HG03045 (cell line): ENCODE measurements at regions not wholly inside any gene's neighbourhood (a gene's known extent, or its start where the extent isn't known, plus 50 kb on each side); places are given as distances from the start of the nearest gene placed in this dataset.
"Not testable (repeated sequence)": the region's sequence is repeated elsewhere in the genome, so short reads cannot be mapped to it uniquely, and the experiment has no call there.

Source experiments
- ATAC-seq: cut with Tn5 transposase; IDR thresholded peaks from one replicate; pipeline ENCODE4 v1.9.1; 2021; ENCODE audit warnings: mild to moderate bottlenecking, moderate library complexity; ENCODE audit not compliant: unreplicated experiment

DNA sequence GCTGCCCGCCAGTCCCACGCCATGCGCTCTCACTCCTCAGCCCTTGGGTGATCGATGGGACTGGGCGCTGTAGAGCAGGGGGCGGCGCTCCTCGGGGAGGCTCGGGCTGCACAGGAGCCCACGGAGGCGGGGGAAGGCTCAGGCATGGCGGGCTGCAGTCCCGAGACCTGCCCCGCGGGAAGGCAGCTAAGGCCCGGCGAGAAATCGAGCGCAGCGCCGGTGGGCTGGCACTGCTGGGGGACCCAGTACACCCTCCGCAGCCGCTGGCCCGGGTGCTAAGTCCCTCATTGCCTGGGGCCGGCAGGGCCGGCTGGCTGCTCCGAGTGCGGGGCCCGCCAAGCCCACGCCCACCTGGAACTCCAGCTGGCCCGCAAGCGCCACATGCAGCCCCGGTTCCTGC, 102.2 kb upstream of the PDE10A start:
- not testable (repeated sequence) for ATAC-seq

DNA sequence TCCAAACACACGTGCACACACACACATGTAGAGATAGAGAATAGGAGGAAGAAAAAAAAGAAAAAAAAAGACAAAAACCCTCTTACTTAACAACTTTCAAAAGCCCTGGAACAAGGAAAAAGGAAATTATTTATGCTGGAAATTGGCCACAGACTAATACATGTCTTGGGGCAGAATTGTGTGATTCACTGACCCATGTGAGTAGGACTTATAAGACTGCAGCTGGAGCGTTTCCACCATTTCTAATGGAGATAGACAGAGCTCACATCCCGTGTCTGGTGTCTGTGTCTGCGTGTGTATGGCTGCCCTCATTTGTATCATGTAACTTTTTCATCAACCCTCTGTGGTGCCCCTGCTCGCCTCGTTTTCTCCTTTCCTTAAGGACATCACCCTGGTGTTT, 99.8 kb upstream of the PDE10A start:
- no peak for ATAC-seq

DNA sequence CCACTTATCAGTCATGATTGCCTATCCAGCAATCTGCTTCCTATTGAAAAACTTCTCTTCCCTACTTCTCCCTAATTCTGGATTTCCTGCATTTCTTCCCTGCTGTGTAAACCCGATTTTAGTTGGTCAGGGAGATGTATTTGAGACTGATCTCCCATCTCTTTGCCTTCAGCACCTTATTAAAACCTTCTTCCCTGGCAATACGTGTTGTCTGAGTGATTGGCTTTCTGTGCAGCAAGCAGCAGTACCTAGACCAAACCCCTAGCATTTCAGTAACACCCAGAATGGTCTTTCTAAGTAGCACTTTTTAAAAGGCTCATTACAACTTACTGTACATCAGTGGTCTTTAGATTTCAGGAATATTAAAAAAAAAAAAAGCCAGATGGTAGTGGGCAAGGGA, 99.1 kb upstream of the PDE10A start:
- no peak for ATAC-seq

DNA sequence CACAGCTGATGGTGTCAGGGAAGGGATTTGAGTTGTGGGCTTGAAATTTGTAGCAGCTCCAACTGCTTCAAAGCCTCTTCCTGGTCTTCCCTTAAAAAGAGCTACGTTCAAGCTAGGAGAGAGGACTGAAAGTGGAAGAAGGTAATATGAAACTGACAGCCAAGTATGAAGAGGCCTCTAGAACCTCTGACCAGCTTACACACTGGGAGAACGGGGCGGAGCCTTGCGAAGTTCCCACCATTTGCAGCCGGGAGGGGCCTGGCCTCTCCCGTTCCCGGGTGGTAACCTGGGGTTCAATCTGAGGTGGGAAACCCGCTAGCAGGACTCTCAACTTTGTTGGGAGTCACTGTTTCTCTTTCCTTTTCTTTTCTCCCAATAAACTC, 97.8 kb upstream of the PDE10A start:
- ATAC-seq = no peak

DNA sequence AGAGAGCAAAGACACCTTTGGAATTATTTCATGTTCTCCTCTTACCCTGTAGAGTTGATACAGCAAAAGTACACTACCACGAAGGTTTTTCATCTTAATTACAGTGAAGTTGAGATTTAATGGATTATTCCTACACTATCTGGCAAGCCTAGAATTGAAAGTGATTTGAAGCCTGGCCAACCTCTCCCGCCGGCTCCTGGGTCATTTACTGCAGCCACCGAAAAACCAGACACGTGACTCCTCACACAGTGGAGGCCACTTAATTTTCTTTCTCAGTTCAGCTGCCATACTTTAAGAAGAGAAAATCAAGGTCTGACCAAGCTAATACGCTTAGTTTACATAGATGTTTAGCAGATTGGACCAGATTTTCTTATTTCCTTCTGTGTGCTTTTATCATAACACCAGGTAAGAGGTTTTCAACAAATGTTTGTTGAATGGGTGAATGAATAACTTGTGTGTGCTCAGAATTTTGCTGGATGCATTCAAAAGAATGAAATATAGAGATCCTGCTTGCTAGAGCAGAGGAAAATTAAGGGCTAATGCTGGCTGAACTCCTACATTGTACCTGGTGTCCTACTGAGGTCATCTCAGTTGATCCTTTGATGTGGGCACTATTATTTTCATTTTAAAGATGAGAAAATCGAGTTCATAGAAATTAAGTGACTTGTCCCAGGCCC, 97.2 kb upstream of the PDE10A start:
- ATAC-seq = no peak

DNA sequence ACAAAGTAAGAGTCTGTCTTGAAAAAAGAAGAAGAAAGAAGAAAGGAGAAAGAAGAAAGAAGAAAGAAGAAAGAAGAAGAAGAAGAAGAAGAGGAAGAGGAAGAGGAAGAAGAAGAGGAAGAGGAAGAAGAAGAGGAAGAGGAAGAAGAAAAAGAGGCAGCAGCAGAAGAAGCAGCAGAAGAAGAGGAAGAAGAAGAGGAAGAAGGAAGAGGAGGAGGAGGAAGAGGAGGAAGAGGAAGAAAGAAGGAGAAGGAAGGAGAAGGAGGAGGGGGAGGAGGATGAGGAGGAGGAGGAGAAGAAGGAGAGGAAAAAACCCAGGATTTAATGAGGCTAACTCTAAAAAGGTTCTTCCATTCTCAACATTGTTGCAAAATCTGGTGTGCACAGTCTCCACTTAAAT, 95.4 kb upstream of the PDE10A start:
- ATAC-seq = no peak

DNA sequence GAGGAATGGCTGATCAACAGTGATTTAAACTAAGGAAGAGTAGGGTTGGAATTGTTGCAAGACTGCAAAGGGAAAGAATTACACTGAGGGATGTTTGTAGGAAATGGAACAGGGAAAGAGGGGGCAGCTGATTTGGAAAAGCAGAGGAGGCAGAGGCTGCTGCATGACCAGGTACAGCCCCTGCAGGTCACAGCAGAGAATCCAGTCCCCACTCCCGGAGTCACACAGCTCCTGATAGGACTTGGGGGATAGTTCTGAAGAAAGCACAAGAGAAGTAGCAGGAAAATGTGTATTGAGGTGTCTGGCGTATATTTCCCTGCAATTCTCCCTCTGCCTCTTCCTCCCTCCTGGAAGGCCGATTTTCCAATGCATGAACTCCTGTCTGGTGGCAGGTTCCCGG, 92.5 kb upstream of the PDE10A start:
- ATAC-seq = no peak

DNA sequence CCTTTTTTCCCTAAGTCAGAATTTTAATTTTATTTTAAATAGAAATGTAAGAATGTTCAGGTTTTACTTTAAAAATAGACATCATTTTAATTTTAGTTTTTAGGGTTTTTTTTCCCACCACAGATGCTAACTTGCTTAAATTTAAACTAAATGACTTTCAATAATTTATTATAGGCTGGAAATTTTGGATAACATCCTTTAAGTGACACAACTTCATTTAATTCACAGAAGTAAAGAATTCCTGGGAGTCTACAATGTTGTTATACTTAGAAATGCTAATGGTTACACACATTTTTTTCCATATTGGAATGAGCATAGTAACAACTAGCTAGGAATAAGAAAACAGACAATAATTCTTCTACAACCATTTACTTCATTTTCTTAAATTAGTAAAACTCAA, 90.5 kb upstream of the PDE10A start:
- ATAC-seq = no peak

DNA sequence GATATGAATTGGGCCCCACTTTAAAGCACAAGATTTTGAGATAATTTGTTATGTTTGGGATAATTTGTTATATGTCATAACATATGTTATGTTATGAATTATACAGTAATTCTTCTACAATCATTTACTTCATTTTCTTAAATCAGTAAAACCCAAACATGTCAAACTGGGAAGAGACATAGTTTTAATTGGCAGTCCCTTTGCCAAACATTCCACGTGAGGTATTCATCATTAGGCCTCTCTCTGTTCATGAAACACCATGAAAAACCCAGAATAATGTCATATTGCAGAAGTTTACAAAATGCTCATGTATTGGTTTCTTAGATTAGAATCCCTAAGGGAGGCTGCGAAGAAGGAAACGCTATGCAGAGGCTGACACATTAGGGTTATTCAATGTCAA, 89.4 kb upstream of the PDE10A start:
- ATAC-seq = no peak

DNA sequence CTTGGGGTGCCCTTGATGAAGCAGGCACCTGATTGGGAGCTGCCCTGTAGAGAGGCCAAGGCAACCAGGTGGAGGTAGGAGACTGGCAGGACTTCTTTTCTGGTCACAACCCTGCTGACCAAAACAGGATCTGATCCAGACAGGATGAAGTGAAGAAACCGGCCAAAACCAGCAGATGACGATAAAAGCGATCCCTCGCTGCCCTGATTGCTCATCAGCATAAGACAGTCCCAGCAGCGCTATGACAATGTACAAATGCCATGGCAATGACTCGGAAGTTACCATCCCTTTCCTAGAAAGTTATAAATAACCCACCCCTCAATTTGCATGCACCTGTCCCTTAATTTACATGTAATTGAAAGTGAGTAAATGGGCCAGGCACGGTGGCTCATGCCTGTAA, 88.4 kb upstream of the PDE10A start:
- no peak for ATAC-seq

DNA sequence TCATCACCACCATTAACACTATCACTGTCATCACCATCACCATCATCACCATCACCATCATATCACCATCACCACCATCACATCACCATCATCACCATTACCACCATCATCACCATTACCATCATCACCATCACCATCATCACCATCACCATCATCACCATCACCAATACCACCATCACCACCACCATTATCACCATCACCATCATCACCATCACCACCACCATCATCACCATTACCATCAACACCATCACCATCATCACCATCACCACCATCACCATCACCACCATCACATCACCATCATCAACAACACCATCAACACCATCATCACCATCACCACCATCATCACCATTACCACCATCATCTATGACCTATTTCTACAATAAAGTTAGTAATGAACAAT, 86.1 kb upstream of the PDE10A start:
- no peak for ATAC-seq

DNA sequence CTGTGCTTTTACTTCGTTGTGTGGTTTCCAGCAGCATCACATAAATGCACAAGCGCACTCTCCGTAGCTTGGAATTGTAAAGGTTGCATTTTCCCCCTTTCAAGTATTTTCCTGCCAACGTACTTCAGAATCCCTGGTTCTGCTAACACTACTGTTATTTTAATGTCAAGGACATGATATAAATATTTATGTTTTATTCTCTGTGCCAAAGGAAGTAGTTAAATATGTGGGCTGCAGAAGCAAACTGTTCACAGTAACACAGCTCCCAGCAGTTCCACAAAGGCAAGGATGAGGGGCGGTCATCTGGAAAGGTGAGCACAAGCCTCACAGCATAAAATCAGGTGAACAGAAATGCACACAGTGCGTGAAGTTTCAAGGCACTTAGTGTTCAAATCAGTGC, 85.3 kb upstream of the PDE10A start:
- no peak for ATAC-seq

DNA sequence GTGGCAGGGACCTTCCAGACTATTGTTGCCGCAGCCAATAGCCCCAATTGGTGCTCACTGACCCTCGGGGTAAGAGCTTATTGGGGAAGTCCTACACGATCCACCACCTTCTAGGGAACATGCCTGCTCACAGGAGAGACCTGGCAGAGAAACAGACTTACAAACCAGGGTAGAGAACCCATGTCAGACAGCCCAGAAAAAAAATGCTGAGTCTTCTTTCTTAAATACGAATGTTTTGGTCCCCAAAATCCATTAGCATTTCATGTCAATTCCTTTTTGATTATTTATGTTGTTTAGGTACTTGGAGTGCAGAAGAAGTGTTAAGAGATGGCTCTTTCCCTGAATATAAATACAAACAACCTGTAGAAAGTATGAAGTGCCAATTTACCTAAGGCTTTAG, 84.9 kb upstream of the PDE10A start:
- no peak for ATAC-seq

DNA sequence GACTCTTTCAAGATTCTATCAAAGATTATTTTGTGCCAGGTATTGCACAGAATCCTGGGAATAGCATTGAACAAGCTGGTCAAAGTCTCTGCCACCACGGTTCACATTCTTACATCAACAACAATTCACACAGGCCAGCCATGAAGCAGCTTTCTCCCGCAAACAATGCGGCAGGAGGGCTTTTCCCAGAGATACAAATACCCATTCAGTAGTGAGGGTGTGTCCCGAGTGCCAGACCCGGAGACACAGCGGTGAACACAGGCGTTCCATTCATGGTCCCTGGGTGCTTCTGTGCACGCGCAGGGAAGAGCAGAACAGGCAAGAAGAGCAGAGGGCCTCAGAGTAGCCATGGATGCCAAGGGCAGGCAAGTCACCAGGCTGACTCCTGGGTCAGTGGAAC, 83.3 kb upstream of the PDE10A start:
- no peak for ATAC-seq

DNA sequence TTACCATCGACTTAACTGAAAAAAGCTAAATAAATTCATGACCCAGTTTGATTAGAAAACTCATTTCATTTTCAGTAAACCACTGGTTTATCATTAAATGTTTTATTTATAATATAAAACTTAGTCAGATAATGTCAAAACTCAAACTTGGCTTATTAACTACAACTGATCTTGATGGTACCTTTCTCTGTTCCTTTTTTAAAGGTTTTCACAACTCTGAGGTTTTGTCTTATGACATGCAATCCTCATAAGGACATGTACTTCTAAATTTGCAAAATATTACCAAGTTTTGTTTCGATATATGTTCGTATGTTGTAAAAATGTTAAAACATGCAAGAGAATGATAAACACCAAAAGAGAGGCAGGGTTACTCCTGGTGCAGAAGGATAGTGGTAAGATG, 82.5 kb upstream of the PDE10A start:
- ATAC-seq = no peak

DNA sequence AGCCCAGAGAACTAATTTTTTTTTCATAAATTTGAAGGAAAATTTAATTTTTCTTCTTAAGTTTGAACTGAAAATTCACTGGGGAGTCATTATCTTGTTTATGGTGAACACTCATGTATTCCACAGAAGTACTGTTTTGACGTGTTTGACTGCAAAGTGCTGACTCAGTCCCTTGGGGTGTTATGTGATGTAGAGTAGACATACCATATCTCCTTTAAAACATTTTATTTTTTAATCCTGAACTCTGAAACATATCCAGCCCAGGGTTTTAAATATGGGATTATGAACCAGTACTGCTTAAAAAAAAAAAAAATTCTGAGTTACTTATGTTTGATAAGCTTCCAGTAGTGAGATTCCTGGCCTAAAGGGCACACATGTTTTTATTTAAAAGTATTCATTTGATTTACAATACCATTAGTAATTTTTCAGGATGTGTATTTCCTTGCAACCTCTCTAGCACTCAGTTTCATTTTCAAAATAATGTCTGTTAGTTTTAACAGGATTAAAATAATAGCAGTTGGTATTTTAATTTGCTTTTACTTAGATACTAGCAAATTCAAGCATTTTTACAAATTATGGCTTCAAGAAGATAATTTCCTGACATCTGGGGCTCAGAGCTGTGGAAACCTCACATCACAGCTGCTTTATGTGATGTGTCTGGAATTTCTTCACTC, 81.7 kb upstream of the PDE10A start:
- ATAC-seq = no peak

DNA sequence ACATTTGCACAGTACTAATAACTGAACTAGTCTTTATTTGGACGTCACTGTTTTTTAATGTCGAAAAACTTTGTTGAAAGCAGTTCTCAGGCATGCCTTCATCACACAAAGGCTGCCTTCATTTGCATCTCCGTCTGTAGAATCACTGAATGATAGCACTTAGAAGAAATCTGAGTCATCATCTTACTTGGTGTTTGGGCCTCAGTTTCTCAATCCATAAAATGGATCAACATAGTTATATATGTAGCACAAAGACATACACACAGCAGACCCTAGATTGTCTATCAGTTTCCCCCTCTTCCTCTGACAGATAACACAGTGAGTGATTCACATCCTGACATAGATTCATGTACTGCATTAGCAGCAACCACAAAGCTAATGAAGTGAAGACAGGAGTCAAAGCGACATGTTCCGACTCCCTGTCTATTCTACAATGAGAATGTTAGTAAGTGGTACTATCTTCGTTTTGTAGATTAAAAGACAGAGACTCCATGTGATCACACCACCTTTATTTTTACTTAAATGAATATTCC, 80.4 kb upstream of the PDE10A start:
- ATAC-seq = no peak

DNA sequence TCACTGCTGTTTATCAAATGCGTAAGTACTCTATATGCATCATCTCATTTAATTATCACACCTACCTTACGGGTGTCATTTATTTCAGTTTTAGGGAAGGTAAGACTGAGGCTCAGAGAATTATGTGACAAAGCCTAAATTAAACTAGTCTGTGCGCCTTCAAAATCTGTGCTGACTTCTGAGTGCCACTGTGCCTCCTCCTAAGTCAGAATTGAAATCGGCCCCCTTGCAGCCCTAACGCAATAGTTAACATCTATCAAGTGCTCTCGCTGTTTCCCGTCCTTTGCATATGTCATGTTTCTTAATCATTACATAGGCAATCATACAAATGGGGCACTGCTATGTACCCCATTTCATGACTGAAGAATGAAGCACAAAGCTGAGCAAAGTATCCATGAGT, 79.0 kb upstream of the PDE10A start:
- ATAC-seq = no peak

DNA sequence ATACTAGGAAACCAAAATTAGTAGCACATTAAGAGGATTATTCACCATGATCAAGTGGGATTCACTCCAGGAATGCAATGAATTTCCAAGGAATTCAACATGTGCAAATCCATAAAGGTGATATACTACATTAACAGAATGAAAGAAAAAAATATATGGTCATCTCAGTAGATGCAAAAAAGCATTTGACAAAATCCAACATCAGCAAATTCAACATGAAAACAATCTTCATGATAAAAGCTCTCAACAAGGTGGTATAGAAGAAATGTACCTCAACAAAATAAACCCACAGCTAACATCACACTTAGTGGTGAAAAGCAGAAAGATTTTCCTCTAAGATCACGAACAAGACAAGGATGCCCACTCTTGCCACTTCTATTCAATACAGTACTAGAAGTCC, 74.4 kb upstream of the PDE10A start:
- ATAC-seq = no peak

DNA sequence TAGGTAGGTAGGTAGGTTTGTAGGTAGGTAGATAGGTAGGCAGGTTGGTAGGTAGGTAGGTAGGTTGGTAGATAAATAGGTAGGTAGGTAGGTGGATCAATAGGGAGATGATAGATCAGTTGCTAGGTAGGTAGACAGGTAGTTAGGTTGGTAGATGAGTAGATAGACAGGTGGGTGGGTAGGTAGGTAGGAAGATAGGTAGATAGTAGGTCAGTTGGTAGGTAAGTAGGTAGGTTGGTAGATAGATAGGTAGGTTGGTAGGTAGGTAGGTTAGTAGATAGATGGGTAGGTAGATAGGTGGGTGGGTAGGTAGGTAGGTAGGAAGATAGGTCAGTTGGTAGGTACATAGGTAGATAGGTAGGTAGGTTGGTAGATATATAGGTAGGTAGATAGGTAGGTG, 72.0 kb upstream of the PDE10A start:
- ATAC-seq = no peak

DNA sequence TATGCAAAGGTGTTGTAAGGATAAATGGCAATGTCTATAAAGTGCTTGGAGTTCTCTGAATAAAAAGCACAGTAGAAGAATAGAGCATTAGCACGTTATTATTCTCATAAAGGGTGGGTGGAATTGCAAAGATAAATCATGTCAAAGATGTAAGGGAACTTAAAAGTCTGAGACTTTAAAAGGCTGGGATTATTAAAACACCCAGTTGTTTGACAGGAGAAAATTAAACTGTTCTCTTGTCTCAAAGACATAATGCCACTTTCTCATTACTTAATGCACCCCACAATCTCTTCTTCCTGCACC, 70.4 kb upstream of the PDE10A start:
- no peak for ATAC-seq

DNA sequence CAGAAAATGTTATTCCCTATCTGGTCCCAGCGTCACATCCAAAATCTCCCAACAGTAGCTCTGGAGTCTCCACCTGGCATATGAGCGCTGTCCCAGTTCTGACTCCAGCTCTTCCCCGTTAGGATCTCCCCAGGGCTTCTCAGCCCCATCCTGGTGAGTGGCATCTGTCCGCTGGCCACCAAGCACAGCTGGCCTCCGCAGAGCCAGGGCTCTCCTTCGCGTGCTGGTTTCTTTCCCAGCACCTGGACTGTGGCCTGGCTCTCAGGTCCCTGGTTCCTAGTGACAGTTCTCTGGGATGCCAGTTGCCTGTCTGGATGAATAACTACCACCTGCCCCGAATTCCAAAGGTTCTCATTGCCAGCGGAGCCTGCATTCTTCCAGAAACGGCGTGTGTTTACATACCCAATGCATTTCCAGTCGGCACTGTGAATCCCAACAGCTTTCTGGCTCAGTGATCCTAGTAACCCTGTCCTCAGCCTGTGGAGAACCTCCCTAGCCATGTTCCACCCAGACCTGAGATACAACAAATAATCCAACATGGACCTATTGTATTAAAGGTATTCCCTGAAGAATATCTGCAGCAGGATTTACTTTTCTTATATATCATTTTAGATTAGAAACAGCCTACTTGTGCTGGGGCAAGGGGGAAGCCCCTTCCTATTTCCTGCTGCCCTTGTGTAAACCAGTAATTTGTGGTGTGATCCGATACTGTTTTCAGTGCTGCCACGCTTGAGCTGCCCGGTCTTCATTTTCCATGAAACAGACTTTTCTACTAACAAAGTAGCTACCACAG, 69.9 kb upstream of the PDE10A start:
- ATAC-seq = no peak
